ENCODE measurements at regions not wholly inside any gene's neighbourhood (a gene's known extent, or its start where the extent isn't known, plus 50 kb on each side); places are given as distances from the start of the nearest gene placed in this dataset.

GRCh38 chr2:34961822-34962221, 1362.7 kb upstream of the FAM98A start:
- no peak for TF ChIP-seq ZNF274 (IDR thresholded peaks at IDR 0.05; ENCODE audit: low read depth, low read length)
- H3K4me3 ChIP-seq (ENCODE audit: low read length), result no peak overlapping the region

- TF ChIP-seq ZNF274 (IDR thresholded peaks at IDR 0.05; ENCODE audit: low read depth, low read length), result no peak
- no peak overlapping the region for H3K4me3 ChIP-seq (ENCODE audit: low read length)
These were observed 1355.7 kb upstream of the FAM98A start for GRCh38 chr2:34954758-34955157.

- TF ChIP-seq ZNF274 (IDR thresholded peaks at IDR 0.05; ENCODE audit: low read depth, low read length), result no peak
These were observed 1351.7 kb upstream of the FAM98A start for GRCh38 chr2:34950797-34951196.

GRCh38 chr2:34949316-34949715, 1350.2 kb upstream of the FAM98A start:
- no peak overlapping the region for H3K4me3 ChIP-seq (ENCODE audit: low read length)
- no peak for TF ChIP-seq ZNF274 (IDR thresholded peaks at IDR 0.05; ENCODE audit: low read depth, low read length)

More at GRCh38 chr2:34950797-34951196, 1351.7 kb upstream of the FAM98A start:
- H3K4me3 ChIP-seq (ENCODE audit: low read length), result no peak overlapping the region

GRCh38 chr2:34936089-34936488, 1337.0 kb upstream of the FAM98A start:
- no peak overlapping the region for H3K4me3 ChIP-seq (ENCODE audit: low read length)
- TF ChIP-seq ZNF274 (IDR thresholded peaks at IDR 0.05; ENCODE audit: low read depth, low read length), result no peak

GRCh38 chr2:34912084-34912483, 1313.0 kb upstream of the FAM98A start:
- H3K4me3 ChIP-seq (ENCODE audit: low read length), result no peak overlapping the region
- TF ChIP-seq ZNF274 (IDR thresholded peaks at IDR 0.05; ENCODE audit: low read depth, low read length), result no peak

- no peak for TF ChIP-seq ZNF274 (IDR thresholded peaks at IDR 0.05; ENCODE audit: low read depth, low read length)
These were observed 1311.0 kb upstream of the FAM98A start for GRCh38 chr2:34909992-34910705.

GRCh38 chr2:34907812-34908211, 1308.7 kb upstream of the FAM98A start:
- H3K4me3 ChIP-seq (ENCODE audit: low read length), result no peak overlapping the region
- no peak for TF ChIP-seq ZNF274 (IDR thresholded peaks at IDR 0.05; ENCODE audit: low read depth, low read length)

More at GRCh38 chr2:34909992-34910705, 1311.0 kb upstream of the FAM98A start:
- H3K4me3 ChIP-seq (ENCODE audit: low read length), result no peak overlapping the region

- no peak for TF ChIP-seq ZNF274 (IDR thresholded peaks at IDR 0.05; ENCODE audit: low read depth, low read length)
- H3K4me3 ChIP-seq (ENCODE audit: low read length), result no peak overlapping the region
These were observed 1302.6 kb upstream of the FAM98A start for GRCh38 chr2:34901739-34902138.

GRCh38 chr2:34899079-34899478, 1300.0 kb upstream of the FAM98A start:
- no peak for TF ChIP-seq ZNF274 (IDR thresholded peaks at IDR 0.05; ENCODE audit: low read depth, low read length)
- H3K4me3 ChIP-seq (ENCODE audit: low read length), result no peak overlapping the region

GRCh38 chr2:34892766-34893165, 1293.7 kb upstream of the FAM98A start:
- no peak for TF ChIP-seq ZNF274 (IDR thresholded peaks at IDR 0.05; ENCODE audit: low read depth, low read length)
- H3K4me3 ChIP-seq (ENCODE audit: low read length), result no peak overlapping the region

GRCh38 chr2:34892256-34892655, 1293.2 kb upstream of the FAM98A start:
- H3K4me3 ChIP-seq (ENCODE audit: low read length), result no peak overlapping the region
- no peak for TF ChIP-seq ZNF274 (IDR thresholded peaks at IDR 0.05; ENCODE audit: low read depth, low read length)

GRCh38 chr2:34875091-34875745, 1276.1 kb upstream of the FAM98A start:
- H3K4me3 ChIP-seq (ENCODE audit: low read length), result no peak overlapping the region
- no peak for TF ChIP-seq ZNF274 (IDR thresholded peaks at IDR 0.05; ENCODE audit: low read depth, low read length)

GRCh38 chr2:34853646-34854045, 1254.5 kb upstream of the FAM98A start:
- no peak overlapping the region for H3K4me3 ChIP-seq (ENCODE audit: low read length)
- no peak for TF ChIP-seq ZNF274 (IDR thresholded peaks at IDR 0.05; ENCODE audit: low read depth, low read length)

GRCh38 chr2:34851804-34852203, 1252.7 kb upstream of the FAM98A start:
- no peak overlapping the region for H3K4me3 ChIP-seq (ENCODE audit: low read length)
- TF ChIP-seq ZNF274 (IDR thresholded peaks at IDR 0.05; ENCODE audit: low read depth, low read length), result no peak

Measured in GM08714 (cell line).